HEK293T (cell line): ENCODE measurements at regions not wholly inside any gene's neighbourhood (a gene's known extent, or its start where the extent isn't known, plus 50 kb on each side); places are given as distances from the start of the nearest gene placed in this dataset.

Experiments
- ARNT ChIP-seq: fragments of 450-650 bp; IDR thresholded peaks from 2 replicates; pipeline ENCODE4 v1.6.1; 2017; ENCODE audit warnings: mild to moderate bottlenecking
- BHLHE40 ChIP-seq: fragments of 450-650 bp; IDR thresholded peaks from 2 replicates; pipeline ENCODE4 v1.6.1; 2016; ENCODE audit warnings: mild to moderate bottlenecking, moderate library complexity, borderline replicate concordance
- ELF4 ChIP-seq: fragments of 450-650 bp; IDR thresholded peaks from 2 replicates; pipeline ENCODE4 v1.6.1; 2017; ENCODE audit warnings: antibody characterized with exemption
- FOXA1 ChIP-seq: fragments of 450-650 bp; IDR thresholded peaks from 2 replicates; pipeline ENCODE4 v1.6.1; 2016; ENCODE audit warnings: mild to moderate bottlenecking
- FOXK2 ChIP-seq: fragments of 450-650 bp; IDR thresholded peaks from 2 replicates; pipeline ENCODE4 v1.6.1; 2016; ENCODE audit warnings: mild to moderate bottlenecking
- FOXM1 ChIP-seq: fragments of 450-650 bp; IDR thresholded peaks from 2 replicates; pipeline ENCODE4 v1.6.1; 2017; ENCODE audit warnings: mild to moderate bottlenecking, borderline replicate concordance
- HDGF ChIP-seq: fragments of 450-650 bp; IDR thresholded peaks from 2 replicates; pipeline ENCODE4 v1.6.1; 2017; ENCODE audit warnings: antibody characterized with exemption, borderline replicate concordance
- L3MBTL2 ChIP-seq: fragments of 450-650 bp; conservative IDR thresholded peaks from 2 replicates; pipeline ENCODE4 v1.6.1; 2016; ENCODE audit warnings: mild to moderate bottlenecking
- NFRKB ChIP-seq: fragments of 450-650 bp; IDR thresholded peaks from 2 replicates; pipeline ENCODE4 v1.6.1; 2016; ENCODE audit warnings: mild to moderate bottlenecking, moderate library complexity
- PKNOX1 ChIP-seq: fragments of 450-650 bp; IDR thresholded peaks from 2 replicates; pipeline ENCODE4 v1.6.1; 2016
- SP1 ChIP-seq: fragments of 450-650 bp; IDR thresholded peaks from 2 replicates; pipeline ENCODE4 v1.6.1; 2017
- SUZ12 ChIP-seq: fragments of 450-650 bp; IDR thresholded peaks from 2 replicates; pipeline ENCODE4 v1.6.1; 2016; ENCODE audit warnings: mild to moderate bottlenecking
- TARDBP ChIP-seq: fragments of 450-650 bp; IDR thresholded peaks from 2 replicates; pipeline ENCODE4 v1.6.1; 2016
- ZNF384 ChIP-seq: fragments of 450-650 bp; IDR thresholded peaks from 2 replicates; pipeline ENCODE4 v1.6.1; 2016

DNA sequence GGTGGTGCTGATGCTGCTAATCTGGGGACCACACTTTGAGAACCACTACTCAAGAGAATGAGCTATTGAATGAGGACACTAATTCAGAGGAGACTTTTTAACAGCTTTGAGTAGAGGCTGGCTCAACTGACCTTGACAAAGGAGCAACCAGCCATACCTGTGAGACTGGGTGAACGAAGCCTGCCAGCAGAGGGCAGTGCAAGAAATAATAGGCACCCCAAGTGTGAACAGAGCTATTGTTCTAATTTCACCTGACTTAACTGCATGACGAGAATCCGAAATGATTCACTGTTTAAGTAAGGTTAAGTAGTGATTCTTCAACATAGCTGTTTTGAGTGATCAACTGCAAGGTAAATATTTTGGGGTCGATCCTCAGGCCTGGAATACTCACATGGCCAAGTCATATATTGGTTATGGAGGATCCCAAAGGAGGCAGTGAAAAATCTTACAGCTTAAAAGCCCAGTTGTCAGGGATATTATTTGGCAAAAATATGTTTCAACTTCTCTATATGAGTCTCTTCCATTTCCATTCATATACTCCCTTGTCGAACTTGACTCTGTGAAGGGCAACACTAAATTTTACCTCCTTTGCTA, 550.5 kb upstream of the MARCKS start:
- TF ChIP-seq FOXA1 = no peak
- TF ChIP-seq SUZ12 = no peak
- TF ChIP-seq ZNF384 = no peak
- TF ChIP-seq FOXK2 = no peak
- TF ChIP-seq NFRKB = no peak
- no peak for TF ChIP-seq SP1
- TF ChIP-seq BHLHE40 = no peak
- TF ChIP-seq ARNT = no peak
- no peak for TF ChIP-seq FOXM1
- TF ChIP-seq HDGF = no peak
- TF ChIP-seq TARDBP = no peak
- no peak for TF ChIP-seq PKNOX1
- no peak for TF ChIP-seq L3MBTL2
- TF ChIP-seq ELF4 = no peak
